Neutrophil (primary cell): ENCODE measurements at regions not wholly inside any gene's neighbourhood (a gene's known extent, or its start where the extent isn't known, plus 50 kb on each side); places are given as distances from the start of the nearest gene placed in this dataset.

ENCODE experiments used
- H3K27ac ChIP-seq: fragments of 200-600 bp; sonication (generic); 2 replicates; pipeline ENCODE4 v1.5.1; 2016; ENCODE audit warnings: mild to moderate bottlenecking, moderate library complexity
- H3K27me3 ChIP-seq: fragments of 200-600 bp; sonication (generic); 2 replicates; pipeline ENCODE4 v1.6.0; 2016; ENCODE audit warnings: mild to moderate bottlenecking
- H3K36me3 ChIP-seq: fragments of 200-600 bp; sonication (generic); 2 replicates; pipeline ENCODE4 v1.5.1; 2017
- H3K4me1 ChIP-seq, 2 experiments: fragments of 200-600 bp in 1 of 2; sonication (generic) in 1 of 2; 1 replicate in 1 of 2; 2 replicates in 1 of 2; pipeline versions ENCODE4 v1.5.1 to v1.6.1; 2013 to 2016; ENCODE audit warnings: low read depth in 1 of 2, low read length in 1 of 2, mild to moderate bottlenecking in 1 of 2, moderate library complexity in 1 of 2; ENCODE audit not compliant: control insufficient read depth in 1 of 2, insufficient read depth in 1 of 2
- H3K4me3 ChIP-seq, 2 experiments: fragments of 200-600 bp in 1 of 2; sonication (generic) in 1 of 2; 1 replicate in 1 of 2; 2 replicates in 1 of 2; pipeline ENCODE4 v1.5.1; 2013 to 2016; ENCODE audit warnings: low read depth in 1 of 2, low read length in 1 of 2, mild to moderate bottlenecking in 1 of 2, moderate library complexity in 1 of 2
- H3K9me3 ChIP-seq: fragments of 200-600 bp; sonication (generic); 2 replicates; pipeline ENCODE4 v1.5.1; 2016
- TF ChIP-seq, protein P1 (sequence below): fragments of 200-600 bp; sonication (generic); IDR thresholded peaks from 2 replicates; pipeline ENCODE4 v1.5.1; 2016; ENCODE audit warnings: antibody characterized with exemption

DNA sequence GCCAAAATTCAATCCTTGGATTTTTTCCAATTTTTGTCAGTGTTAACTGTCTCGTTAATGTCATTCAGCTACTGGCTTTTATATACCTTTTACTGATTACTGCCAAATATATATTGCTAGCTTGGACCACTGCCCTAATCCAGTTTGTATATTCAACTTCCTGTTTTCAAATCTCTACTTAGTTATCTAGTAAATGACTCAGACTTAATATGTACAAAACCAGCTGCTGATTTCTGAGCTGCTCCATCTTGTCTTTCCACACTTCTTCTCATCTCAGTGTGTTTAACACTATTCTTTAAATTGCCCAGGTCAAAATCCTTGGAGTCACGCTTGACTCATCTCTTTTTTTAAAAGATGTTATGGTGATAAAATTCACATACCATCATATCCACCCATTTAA, 1196.7 kb downstream of the RAPGEF2 start:
- TF ChIP-seq, protein P1, sequence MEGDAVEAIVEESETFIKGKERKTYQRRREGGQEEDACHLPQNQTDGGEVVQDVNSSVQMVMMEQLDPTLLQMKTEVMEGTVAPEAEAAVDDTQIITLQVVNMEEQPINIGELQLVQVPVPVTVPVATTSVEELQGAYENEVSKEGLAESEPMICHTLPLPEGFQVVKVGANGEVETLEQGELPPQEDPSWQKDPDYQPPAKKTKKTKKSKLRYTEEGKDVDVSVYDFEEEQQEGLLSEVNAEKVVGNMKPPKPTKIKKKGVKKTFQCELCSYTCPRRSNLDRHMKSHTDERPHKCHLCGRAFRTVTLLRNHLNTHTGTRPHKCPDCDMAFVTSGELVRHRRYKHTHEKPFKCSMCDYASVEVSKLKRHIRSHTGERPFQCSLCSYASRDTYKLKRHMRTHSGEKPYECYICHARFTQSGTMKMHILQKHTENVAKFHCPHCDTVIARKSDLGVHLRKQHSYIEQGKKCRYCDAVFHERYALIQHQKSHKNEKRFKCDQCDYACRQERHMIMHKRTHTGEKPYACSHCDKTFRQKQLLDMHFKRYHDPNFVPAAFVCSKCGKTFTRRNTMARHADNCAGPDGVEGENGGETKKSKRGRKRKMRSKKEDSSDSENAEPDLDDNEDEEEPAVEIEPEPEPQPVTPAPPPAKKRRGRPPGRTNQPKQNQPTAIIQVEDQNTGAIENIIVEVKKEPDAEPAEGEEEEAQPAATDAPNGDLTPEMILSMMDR = no peak
- Histone ChIP-seq H3K9me3 (no peaks in the 10 kb centered on the region), H3K36me3 (no peaks in the 10 kb centered on the region), H3K4me1 (no peaks in the 10 kb centered on the region), H3K4me3 (no peak overlapping the region), H3K27ac (no peak overlapping the region), H3K27me3 (no peaks in the 10 kb centered on the region)

DNA sequence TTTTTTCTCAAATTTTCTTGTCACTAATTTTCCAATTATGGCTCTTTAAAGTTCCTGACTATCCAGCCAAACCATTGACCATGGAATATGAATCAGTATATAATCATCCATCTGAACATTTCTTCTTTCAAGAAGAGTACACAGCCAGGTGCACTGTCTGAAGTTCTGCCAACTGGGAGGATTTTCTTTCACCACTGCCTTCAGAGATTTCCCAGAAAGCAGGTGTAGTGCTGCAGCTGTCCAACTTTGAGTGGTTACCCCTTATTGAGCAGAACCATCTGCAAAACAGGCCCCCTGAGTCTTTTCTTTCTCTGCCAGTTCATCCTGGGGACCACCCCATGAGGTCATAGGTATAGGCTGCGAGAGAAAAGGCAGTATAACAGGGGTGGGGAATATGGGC, 1213.2 kb downstream of the RAPGEF2 start:
- Histone ChIP-seq H3K4me3 (no peak overlapping the region), H3K4me1 (no peaks in the 10 kb centered on the region), H3K27ac (no peak overlapping the region), H3K9me3 (no peaks in the 10 kb centered on the region), H3K36me3 (no peaks in the 10 kb centered on the region), H3K27me3 (no peaks in the 10 kb centered on the region)
- TF ChIP-seq, protein P1 = no peak

DNA sequence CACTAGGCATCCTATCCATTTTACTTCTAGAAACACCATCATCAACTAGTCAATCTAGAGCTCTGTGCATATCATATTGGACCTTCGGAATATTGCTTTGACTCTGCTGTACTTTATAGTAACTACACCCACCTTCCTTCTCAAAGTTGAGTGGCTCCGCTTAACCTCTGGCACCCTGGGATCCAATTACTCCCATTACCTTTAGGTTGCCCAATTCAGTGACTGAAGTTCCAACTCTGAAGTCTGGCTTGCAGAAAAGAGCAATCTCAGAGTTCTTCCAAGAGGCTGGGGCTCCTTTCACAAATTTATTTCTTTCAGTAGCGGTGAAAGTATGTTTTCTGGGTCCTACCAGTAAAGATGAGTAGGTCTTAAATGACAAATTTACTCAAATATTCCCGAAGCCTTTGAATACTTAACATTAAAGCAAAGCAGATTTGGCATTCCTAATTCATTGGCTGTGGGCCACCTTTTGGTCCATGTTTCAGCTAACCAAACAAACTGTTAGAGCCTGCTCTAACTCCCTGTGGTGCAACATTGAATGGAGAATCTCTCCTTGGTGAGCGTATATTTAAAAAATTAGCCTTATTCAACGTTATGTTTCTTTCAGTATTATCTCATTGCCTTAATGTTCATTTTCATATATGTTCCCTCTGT, 1215.8 kb downstream of the RAPGEF2 start:
- Histone ChIP-seq H3K4me1 (no peaks in the 10 kb centered on the region), H3K27ac (no peak overlapping the region), H3K4me3 (no peak overlapping the region), H3K36me3 (no peaks in the 10 kb centered on the region), H3K9me3 (no peaks in the 10 kb centered on the region), H3K27me3 (no peaks in the 10 kb centered on the region)
- TF ChIP-seq, protein P1 = no peak

DNA sequence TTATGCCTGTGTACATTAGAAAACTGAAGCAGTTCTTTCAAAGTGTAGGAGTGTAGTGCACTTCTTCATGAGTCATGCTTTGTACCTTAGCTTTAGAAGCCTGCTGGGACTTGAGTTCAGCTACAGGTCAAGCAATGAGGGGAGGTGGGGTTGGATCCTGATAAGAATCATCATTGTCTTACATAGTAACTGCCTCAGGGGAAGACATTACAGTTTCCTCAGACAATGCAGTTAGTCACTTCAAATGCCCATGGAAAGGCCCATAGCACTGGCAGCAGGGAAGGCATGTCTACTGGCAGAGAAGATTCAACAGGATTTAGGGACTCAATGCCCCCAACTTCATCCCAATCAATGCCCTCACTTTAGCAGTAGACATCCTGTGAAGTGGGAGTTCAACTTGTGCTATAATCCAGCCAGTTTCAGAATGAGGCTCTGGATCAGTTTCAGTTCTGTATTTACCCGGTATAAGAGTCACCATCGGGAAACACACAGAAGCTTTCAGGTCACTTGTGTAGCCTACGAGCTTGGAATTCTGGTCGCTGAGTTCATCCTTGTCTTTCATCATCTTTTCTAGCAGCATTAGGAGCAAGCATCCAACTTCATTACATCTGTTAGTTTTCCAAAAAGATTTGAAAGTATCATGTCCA, 1216.5 kb downstream of the RAPGEF2 start:
- Histone ChIP-seq H3K9me3 (no peaks in the 10 kb centered on the region), H3K4me1 (no peaks in the 10 kb centered on the region), H3K27ac (no peak overlapping the region), H3K4me3 (no peak overlapping the region), H3K36me3 (no peaks in the 10 kb centered on the region), H3K27me3 (no peaks in the 10 kb centered on the region)
- TF ChIP-seq, protein P1 = no peak

DNA sequence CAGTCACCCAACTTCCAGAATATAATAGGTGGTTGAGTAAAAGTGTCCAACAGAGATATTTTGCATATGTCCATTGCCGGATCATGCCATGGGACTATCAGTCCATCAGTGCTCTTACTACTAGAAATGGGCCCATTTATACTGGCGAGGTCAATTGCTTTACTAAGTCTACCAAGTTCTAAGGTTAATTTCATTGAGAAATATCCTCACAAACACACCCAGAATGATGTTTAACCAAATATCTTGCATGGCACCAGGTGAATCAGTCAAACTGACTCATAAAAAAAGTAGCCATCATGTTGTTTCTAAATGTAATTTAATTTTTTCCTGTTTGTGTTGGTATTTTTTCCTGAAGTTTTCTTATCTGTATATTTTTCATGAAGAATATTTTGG, 1217.0 kb downstream of the RAPGEF2 start:
- no peak overlapping the region for H3K27ac ChIP-seq
- no peaks in the 10 kb centered on the region for H3K4me1 ChIP-seq
- no peaks in the 10 kb centered on the region for H3K27me3 ChIP-seq
- H3K9me3 ChIP-seq = no peaks in the 10 kb centered on the region
- TF ChIP-seq, protein P1 = no peak
- no peaks in the 10 kb centered on the region for H3K36me3 ChIP-seq
- no peak overlapping the region for H3K4me3 ChIP-seq
